HEK293 (cell line): ENCODE measurements at regions not wholly inside any gene's neighbourhood (a gene's known extent, or its start where the extent isn't known, plus 50 kb on each side); places are given as distances from the start of the nearest gene placed in this dataset.
A peak's percentile ranks its signal among the peaks of the same experiment; 100 is the strongest.

Experiments
- CTCF ChIA-PET: fragments of 350-600 bp; formaldehyde crosslinking; extraction: SDS; loops from one replicate; lab custom pipeline; 2021; ENCODE audit warnings: antibody characterized with exemption; lab: Yijun Ruan, JAX
- POLR2A ChIA-PET: fragments of 300-600 bp; formaldehyde crosslinking; extraction: SDS; loops from one replicate; lab custom pipeline; 2020; ENCODE audit warnings: antibody characterized with exemption, inconsistent platforms; lab: Yijun Ruan, JAX
- H3K27ac ChIP-seq: fragments of 200-500 bp; sonication (Bioruptor generic); 2 replicates; pipeline ENCODE4 v1.5.1; 2014; ENCODE audit warnings: low read depth, low read length, control low read depth, inconsistent platforms; ENCODE audit errors: extremely low read depth
- H3K36me3 ChIP-seq, 2 experiments: fragments of 200-500 bp in 1 of 2; sonication (Bioruptor generic) in 1 of 2; 1 replicate in 1 of 2; 2 replicates in 1 of 2; pipeline ENCODE4 v1.5.1; 2014 to 2017; ENCODE audit warnings: inconsistent platforms in 2 of 2, low read length in 2 of 2; ENCODE audit not compliant: control insufficient read depth in 2 of 2, insufficient read depth in 1 of 2
- H3K4me1 ChIP-seq: fragments of 200-500 bp; sonication (Bioruptor generic); 2 replicates; pipeline ENCODE4 v1.5.1; 2014; ENCODE audit warnings: mild to moderate bottlenecking, low read length, inconsistent platforms; ENCODE audit not compliant: control insufficient read depth, insufficient read depth
- H3K4me3 ChIP-seq: 2 replicates; pipeline ENCODE4 v1.5.1; 2011; ENCODE audit warnings: low read depth, mild to moderate bottlenecking, control low read depth, low read length, moderate library complexity
- H3K9me3 ChIP-seq: fragments of 200-500 bp; sonication (Bioruptor generic); 2 replicates; pipeline ENCODE4 v1.5.1; 2014; ENCODE audit warnings: low read depth, low read length, inconsistent platforms; ENCODE audit not compliant: control insufficient read depth, insufficient read depth
- PATZ1 ChIP-seq: fragments of 450-650 bp; formaldehyde crosslinking; IDR thresholded peaks from 2 replicates; pipeline ENCODE4 v1.5.1; 2016; ENCODE audit warnings: missing biosample characterization, missing genetic modification characterization
- SALL2 ChIP-seq: fragments of 450-650 bp; formaldehyde crosslinking; IDR thresholded peaks from 2 replicates; pipeline ENCODE4 v1.5.0; 2017; ENCODE audit warnings: missing biosample characterization, mild to moderate bottlenecking, missing genetic modification characterization, borderline replicate concordance
- ZFP37 ChIP-seq: fragments of 450-650 bp; formaldehyde crosslinking; IDR thresholded peaks from 2 replicates; pipeline ENCODE4 v1.5.1; 2016; ENCODE audit warnings: missing biosample characterization, missing genetic modification characterization
- ZFP41 ChIP-seq: fragments of 450-650 bp; formaldehyde crosslinking; IDR thresholded peaks from 2 replicates; pipeline ENCODE4 v1.5.1; 2016; ENCODE audit warnings: missing biosample characterization, missing genetic modification characterization, borderline replicate concordance
- ZNF10 ChIP-seq: fragments of 450-650 bp; formaldehyde crosslinking; IDR thresholded peaks from 2 replicates; pipeline ENCODE4 v1.5.1; 2017; ENCODE audit warnings: missing biosample characterization, missing genetic modification characterization
- ZNF114 ChIP-seq: fragments of 450-650 bp; formaldehyde crosslinking; IDR thresholded peaks from 2 replicates; pipeline ENCODE4 v1.5.0; 2017; ENCODE audit warnings: missing biosample characterization, missing genetic modification characterization
- ZNF132 ChIP-seq: fragments of 450-650 bp; formaldehyde crosslinking; IDR thresholded peaks from 2 replicates; pipeline ENCODE4 v1.5.1; 2017; ENCODE audit warnings: missing biosample characterization, missing genetic modification characterization, borderline replicate concordance
- ZNF146 ChIP-seq: fragments of 450-650 bp; formaldehyde crosslinking; IDR thresholded peaks from 2 replicates; pipeline ENCODE4 v1.5.1; 2016; ENCODE audit warnings: missing biosample characterization, missing genetic modification characterization
- ZNF211 ChIP-seq: fragments of 450-650 bp; formaldehyde crosslinking; IDR thresholded peaks from 2 replicates; pipeline ENCODE4 v1.5.1; 2016; ENCODE audit warnings: low read depth, missing biosample characterization, missing genetic modification characterization
- ZNF26 ChIP-seq: fragments of 450-650 bp; formaldehyde crosslinking; IDR thresholded peaks from 2 replicates; pipeline ENCODE4 v1.5.1; 2016; ENCODE audit warnings: missing biosample characterization, missing genetic modification characterization
- ZNF302 ChIP-seq: fragments of 450-650 bp; formaldehyde crosslinking; IDR thresholded peaks from 2 replicates; pipeline ENCODE4 v1.5.1; 2016; ENCODE audit warnings: missing biosample characterization, missing genetic modification characterization, low read depth
- ZNF510 ChIP-seq: fragments of 450-650 bp; formaldehyde crosslinking; IDR thresholded peaks from 2 replicates; pipeline ENCODE4 v1.5.1; 2018; ENCODE audit warnings: mild to moderate bottlenecking, missing genetic modification characterization, missing biosample characterization; ENCODE audit not compliant: insufficient replicate concordance
- ZNF580 ChIP-seq: fragments of 450-650 bp; formaldehyde crosslinking; IDR thresholded peaks from 2 replicates; pipeline ENCODE4 v1.5.1; 2016; ENCODE audit warnings: missing biosample characterization, missing genetic modification characterization
- ZNF623 ChIP-seq: fragments of 450-650 bp; formaldehyde crosslinking; IDR thresholded peaks from 2 replicates; pipeline ENCODE4 v1.5.1; 2016; ENCODE audit warnings: missing biosample characterization, missing genetic modification characterization
- TF ChIP-seq, protein P1 (sequence below): fragments of 450-650 bp; formaldehyde crosslinking; IDR thresholded peaks from 2 replicates; pipeline ENCODE4 v1.5.1; 2016; ENCODE audit warnings: missing biosample characterization, missing genetic modification characterization
- TF ChIP-seq, protein P2 (sequence below): fragments of 450-650 bp; formaldehyde crosslinking; conservative IDR thresholded peaks from 2 replicates; pipeline ENCODE4 v1.5.1; 2016; ENCODE audit warnings: low read depth, missing biosample characterization, missing genetic modification characterization

DNA sequence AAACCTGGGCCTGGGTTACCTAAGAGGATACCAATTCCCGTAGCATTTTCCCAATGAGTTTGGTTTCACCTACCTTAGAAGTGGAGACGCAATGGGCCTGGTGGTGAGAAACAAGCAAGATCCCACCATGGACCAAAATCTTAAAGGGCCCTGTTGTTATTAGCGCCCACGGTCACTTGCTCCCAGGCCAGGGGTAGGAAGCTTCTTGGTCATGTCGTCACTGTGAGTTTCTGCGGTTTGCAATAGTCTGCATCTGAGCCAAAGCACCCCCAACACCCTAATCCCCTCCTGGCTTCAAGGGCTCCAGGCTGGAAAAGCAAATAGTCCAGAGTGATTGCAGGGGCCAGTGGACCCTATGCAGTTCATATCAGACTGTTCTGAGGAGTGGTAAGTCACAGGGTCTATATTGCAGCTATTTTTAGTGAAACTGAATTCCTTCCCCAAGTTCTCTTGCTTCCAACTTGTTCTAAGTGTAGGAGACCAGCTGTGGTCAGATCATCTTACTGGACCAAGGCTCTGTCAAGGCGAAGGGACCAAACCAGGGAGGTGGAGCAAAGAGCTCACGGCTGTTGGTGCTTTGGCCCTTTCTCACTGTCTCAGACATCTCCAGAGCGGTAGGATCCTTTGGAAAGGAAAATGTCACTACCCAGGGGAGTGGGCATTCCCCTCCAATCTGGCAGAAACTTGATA lies 307.9 kb upstream of the F9 start:
- Histone ChIP-seq H3K4me1 (no peaks in the 10 kb centered on the region), H3K4me3 (no peak overlapping the region), H3K36me3 (no peaks in the 10 kb centered on the region)
- no peak for TF ChIP-seq ZNF132
- TF ChIP-seq ZNF580 (tag by site-specific recombination) = no peak
- TF ChIP-seq PATZ1 (tag by site-specific recombination) = no peak
- TF ChIP-seq SALL2 (tag by site-specific recombination) = no peak
- TF ChIP-seq ZNF302 (tag by site-specific recombination) = no peak
- no peak for TF ChIP-seq ZNF10 (tag by site-specific recombination)
- TF ChIP-seq, protein P1, sequence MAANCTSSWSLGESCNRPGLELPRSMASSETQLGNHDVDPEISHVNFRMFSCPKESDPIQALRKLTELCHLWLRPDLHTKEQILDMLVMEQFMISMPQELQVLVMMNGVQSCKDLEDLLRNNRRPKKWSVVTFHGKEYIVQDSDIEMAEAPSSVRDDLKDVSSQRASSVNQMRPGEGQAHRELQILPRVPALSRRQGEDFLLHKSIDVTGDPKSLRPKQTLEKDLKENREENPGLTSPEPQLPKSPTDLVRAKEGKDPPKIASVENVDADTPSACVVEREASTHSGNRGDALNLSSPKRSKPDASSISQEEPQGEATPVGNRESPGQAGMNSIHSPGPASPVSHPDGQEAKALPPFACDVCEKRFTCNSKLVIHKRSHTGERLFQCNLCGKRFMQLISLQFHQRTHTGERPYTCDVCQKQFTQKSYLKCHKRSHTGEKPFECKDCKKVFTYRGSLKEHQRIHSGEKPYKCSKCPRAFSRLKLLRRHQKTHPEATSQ (tag by site-specific recombination) = no peak
- TF ChIP-seq ZFP37 (tag by site-specific recombination) = no peak
- TF ChIP-seq ZNF623 (tag by site-specific recombination) = no peak
- TF ChIP-seq ZNF146 (tag by site-specific recombination) = no peak
- no peak for TF ChIP-seq ZNF510 (tag by site-specific recombination)
- TF ChIP-seq, all 188 proteins: peak for 0
- Histone ChIP-seq H3K27ac (no peak overlapping the region), H3K9me3 (no peaks in the 10 kb centered on the region)
- ChIA-PET CTCF (no interaction called here), POLR2A (interaction anchor here (0.9 kb wide), 1 partner anchor 19 kb away, joined by 3 read pairs; no protein-coding TSS in a partner anchor)

DNA sequence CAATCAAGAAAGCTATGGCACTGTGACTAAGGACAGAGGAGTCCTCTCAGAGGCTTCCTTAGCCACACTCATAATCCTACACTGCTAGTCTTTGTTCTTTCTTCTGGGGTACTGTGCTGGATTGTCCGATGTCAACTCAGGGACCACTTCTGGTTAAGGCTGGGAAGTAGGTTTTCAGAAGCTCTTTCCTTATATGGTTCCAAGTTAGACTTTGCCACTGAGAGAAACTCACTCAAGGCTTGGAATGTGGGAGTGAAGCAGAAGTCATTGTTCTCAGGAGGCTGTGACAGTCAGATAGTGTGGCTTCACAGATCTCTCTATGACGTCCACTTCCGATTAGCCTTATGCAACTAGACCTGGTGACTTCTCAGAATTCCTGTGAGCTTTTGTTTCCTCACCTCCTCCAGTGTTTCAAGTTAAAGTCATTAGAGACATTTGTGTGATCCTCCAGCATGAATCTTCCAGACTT lies 317.3 kb upstream of the F9 start:
- Histone ChIP-seq H3K27ac (no peak overlapping the region), H3K36me3 (no peaks in the 10 kb centered on the region), H3K4me3 (no peak overlapping the region), H3K9me3 (no peaks in the 10 kb centered on the region), H3K4me1 (no peaks in the 10 kb centered on the region)
- ChIA-PET CTCF (no interaction called here), POLR2A (no interaction called here)
- no peak for TF ChIP-seq ZNF114
- TF ChIP-seq ZFP41 = no peak
- TF ChIP-seq ZNF26 (tag by site-specific recombination) = no peak

DNA sequence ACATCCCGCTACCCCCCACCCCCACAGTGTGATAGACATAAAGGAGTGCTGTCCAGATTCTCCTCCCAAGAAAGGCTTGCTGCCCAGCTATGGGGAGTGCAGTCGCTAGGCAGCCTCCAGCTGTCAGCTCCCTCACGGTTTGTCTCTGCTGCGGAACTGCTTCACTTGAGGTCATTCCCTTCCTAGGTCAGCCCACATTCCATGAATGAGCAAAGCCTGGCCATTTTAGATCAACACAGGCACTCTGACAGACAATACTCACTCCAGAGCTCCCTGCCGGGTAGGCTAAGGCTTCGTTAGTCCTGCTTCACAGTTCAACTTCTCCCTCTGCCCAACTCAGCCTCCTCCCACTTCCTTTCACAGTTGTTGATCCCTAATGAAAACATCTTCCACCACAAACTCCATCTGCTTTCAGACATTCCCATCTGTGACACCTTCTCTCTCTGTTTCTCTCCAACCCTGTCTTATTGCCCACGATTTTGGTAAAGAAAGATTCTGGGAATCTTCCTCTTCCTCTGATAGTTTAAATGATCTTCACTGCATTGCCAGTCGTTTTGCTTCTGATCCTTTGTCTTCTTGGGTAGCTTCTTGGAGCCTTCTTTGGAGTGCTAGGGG lies 318.9 kb upstream of the F9 start:
- Histone ChIP-seq H3K4me1 (no peaks in the 10 kb centered on the region), H3K9me3 (no peaks in the 10 kb centered on the region), H3K27ac (no peak overlapping the region), H3K36me3 (no peaks in the 10 kb centered on the region)
- POLR2A ChIA-PET = no interaction called here
- TF ChIP-seq ZNF211 = no peak
- TF ChIP-seq, protein P2, sequence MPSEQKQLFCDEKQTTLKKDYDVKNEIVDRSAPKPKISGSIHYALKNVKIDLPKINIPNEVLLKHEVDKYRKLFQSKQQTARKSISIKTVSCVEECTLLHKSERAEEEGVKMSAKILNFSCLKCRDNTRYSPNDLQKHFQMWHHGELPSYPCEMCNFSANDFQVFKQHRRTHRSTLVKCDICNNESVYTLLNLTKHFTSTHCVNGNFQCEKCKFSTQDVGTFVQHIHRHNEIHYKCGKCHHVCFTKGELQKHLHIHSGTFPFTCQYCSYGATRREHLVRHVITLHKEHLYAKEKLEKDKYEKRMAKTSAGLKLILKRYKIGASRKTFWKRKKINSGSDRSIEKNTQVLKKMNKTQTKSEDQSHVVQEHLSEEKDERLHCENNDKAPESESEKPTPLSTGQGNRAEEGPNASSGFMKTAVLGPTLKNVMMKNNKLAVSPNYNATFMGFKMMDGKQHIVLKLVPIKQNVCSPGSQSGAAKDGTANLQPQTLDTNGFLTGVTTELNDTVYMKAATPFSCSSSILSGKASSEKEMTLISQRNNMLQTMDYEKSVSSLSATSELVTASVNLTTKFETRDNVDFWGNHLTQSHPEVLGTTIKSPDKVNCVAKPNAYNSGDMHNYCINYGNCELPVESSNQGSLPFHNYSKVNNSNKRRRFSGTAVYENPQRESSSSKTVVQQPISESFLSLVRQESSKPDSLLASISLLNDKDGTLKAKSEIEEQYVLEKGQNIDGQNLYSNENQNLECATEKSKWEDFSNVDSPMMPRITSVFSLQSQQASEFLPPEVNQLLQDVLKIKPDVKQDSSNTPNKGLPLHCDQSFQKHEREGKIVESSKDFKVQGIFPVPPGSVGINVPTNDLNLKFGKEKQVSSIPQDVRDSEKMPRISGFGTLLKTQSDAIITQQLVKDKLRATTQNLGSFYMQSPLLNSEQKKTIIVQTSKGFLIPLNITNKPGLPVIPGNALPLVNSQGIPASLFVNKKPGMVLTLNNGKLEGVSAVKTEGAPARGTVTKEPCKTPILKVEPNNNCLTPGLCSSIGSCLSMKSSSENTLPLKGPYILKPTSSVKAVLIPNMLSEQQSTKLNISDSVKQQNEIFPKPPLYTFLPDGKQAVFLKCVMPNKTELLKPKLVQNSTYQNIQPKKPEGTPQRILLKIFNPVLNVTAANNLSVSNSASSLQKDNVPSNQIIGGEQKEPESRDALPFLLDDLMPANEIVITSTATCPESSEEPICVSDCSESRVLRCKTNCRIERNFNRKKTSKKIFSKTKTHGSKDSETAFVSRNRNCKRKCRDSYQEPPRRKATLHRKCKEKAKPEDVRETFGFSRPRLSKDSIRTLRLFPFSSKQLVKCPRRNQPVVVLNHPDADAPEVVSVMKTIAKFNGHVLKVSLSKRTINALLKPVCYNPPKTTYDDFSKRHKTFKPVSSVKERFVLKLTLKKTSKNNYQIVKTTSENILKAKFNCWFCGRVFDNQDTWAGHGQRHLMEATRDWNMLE (tag by site-specific recombination) = 0 out of 2 replicates have a peak, but pooled peaks have one; percentile 24
- TF ChIP-seq, all 188 proteins: peak for 1
- CTCF ChIA-PET = interaction anchor here (0.7 kb wide), 1 partner anchor 1555 kb away, joined by 4 read pairs; no protein-coding TSS in a partner anchor
- no peak overlapping the region for H3K4me3 ChIP-seq
